Liver (tissue), 7 donors: ENCODE measurements at regions not wholly inside any gene's neighbourhood (a gene's known extent, or its start where the extent isn't known, plus 50 kb on each side); places are given as distances from the start of the nearest gene placed in this dataset.

Source experiments
- DNase-seq: peaks from one replicate; pipeline ENCODE4 v3.0.0-alpha.2; 2017; ENCODE audit warnings: low spot score
- H3K27ac ChIP-seq, 2 donors: one replicate each; pipeline ENCODE4 v1.7.0; 2013; ENCODE audit warnings: inconsistent platforms in 2 of 2, low read length in 2 of 2, control low read depth in 1 of 2, low read depth in 1 of 2, mild to moderate bottlenecking in 1 of 2
- H3K27me3 ChIP-seq, 4 donors: one replicate each; pipeline versions ENCODE4 v1.6.1 to v1.7.0; 2013; ENCODE audit warnings: low read length in 3 of 4, inconsistent platforms in 1 of 4, mild to moderate bottlenecking in 1 of 4, moderate library complexity in 1 of 4; ENCODE audit not compliant: control insufficient read depth in 4 of 4, insufficient read depth in 4 of 4
- H3K36me3 ChIP-seq, 4 donors: one replicate each; pipeline versions ENCODE4 v1.6.1 to v1.7.0; 2013; ENCODE audit warnings: low read length in 3 of 4, mild to moderate bottlenecking in 3 of 4, low read depth in 1 of 4, moderate library complexity in 1 of 4; ENCODE audit not compliant: control insufficient read depth in 4 of 4, insufficient read depth in 3 of 4
- H3K4me1 ChIP-seq, 4 donors: one replicate each; pipeline versions ENCODE4 v1.6.1 to v1.7.0; 2013; ENCODE audit warnings: low read length in 3 of 4, mild to moderate bottlenecking in 3 of 4, moderate library complexity in 1 of 4; ENCODE audit not compliant: control insufficient read depth in 4 of 4, insufficient read depth in 4 of 4
- H3K4me3 ChIP-seq, 3 donors: one replicate each; pipeline versions ENCODE4 v1.6.1 to v1.7.0; 2013; ENCODE audit warnings: low read length in 3 of 3, control low read depth in 1 of 3, low read depth in 1 of 3, mild to moderate bottlenecking in 1 of 3
- H3K9ac ChIP-seq, 2 donors: one replicate each; pipeline ENCODE4 v1.7.0; 2013; ENCODE audit warnings: low read length in 2 of 2, mild to moderate bottlenecking in 2 of 2, moderate library complexity in 2 of 2, control low read depth in 1 of 2, low read depth in 1 of 2
- H3K9me3 ChIP-seq, 4 donors: one replicate each; pipeline versions ENCODE4 v1.6.1 to v1.7.0; 2013; ENCODE audit warnings: low read length in 3 of 4; ENCODE audit not compliant: control insufficient read depth in 4 of 4
- ATF3 ChIP-seq: IDR thresholded peaks from 2 replicates; pipeline ENCODE4 v1.6.1; 2016; ENCODE audit warnings: antibody characterized with exemption
- EGR1 ChIP-seq, 2 donors: IDR thresholded peaks; 2 replicates each; pipeline ENCODE4 v1.6.1; 2016 to 2018; ENCODE audit warnings: antibody characterized with exemption in 2 of 2, low read depth in 2 of 2
- FOXA1 ChIP-seq: IDR thresholded peaks from 2 replicates; pipeline ENCODE4 v1.6.1; 2016; ENCODE audit warnings: antibody characterized with exemption
- FOXA2 ChIP-seq: IDR thresholded peaks from 2 replicates; pipeline ENCODE4 v1.6.1; 2016; ENCODE audit warnings: antibody characterized with exemption
- HNF4G ChIP-seq: IDR thresholded peaks from 2 replicates; pipeline ENCODE4 v1.6.1; 2016; ENCODE audit warnings: antibody characterized with exemption
- JUND ChIP-seq, 2 donors: IDR thresholded peaks; 2 replicates each; pipeline ENCODE4 v1.6.1; 2016; ENCODE audit warnings: antibody characterized with exemption in 2 of 2
- MAX ChIP-seq: IDR thresholded peaks from 2 replicates; pipeline ENCODE4 v1.6.1; 2016; ENCODE audit warnings: antibody characterized with exemption
- NR2F2 ChIP-seq: IDR thresholded peaks from 2 replicates; pipeline ENCODE4 v1.6.1; 2016; ENCODE audit warnings: antibody characterized with exemption
- RAD21 ChIP-seq, 2 donors: IDR thresholded peaks; 2 replicates each; pipeline ENCODE4 v1.6.1; 2016; ENCODE audit warnings: antibody characterized with exemption in 2 of 2, mild to moderate bottlenecking in 2 of 2
- REST ChIP-seq: IDR thresholded peaks from 2 replicates; pipeline ENCODE4 v1.6.1; 2016; ENCODE audit warnings: antibody characterized with exemption, mild to moderate bottlenecking
- RXRA ChIP-seq, 2 donors: IDR thresholded peaks; 2 replicates each; pipeline ENCODE4 v1.6.1; 2017 to 2018; ENCODE audit warnings: antibody characterized with exemption in 2 of 2, mild to moderate bottlenecking in 1 of 2
- SP1 ChIP-seq: IDR thresholded peaks from 2 replicates; pipeline ENCODE4 v1.6.1; 2018; ENCODE audit warnings: antibody characterized with exemption, mild to moderate bottlenecking
- TAF1 ChIP-seq: conservative IDR thresholded peaks from 2 replicates; pipeline ENCODE4 v1.6.1; 2016; ENCODE audit warnings: antibody characterized with exemption, mild to moderate bottlenecking
- ZBTB33 ChIP-seq: IDR thresholded peaks from 2 replicates; pipeline ENCODE4 v1.6.1; 2016; ENCODE audit warnings: antibody characterized with exemption
- WGBS: extraction: QIAGEN DNeasy Blood & Tissue Kit; methylation state at CpG from one replicate; pipeline ENCODE4 v1.1.7; 2013; 5-methylcytosine and 5-hydroxymethylcytosine counted together
- donor health status: healthy.
- donor health status: healthy.
- donor health status: healthy.
- donor health status: healthy.

- no peaks in the 10 kb centered on the region for H3K9me3 ChIP-seq
- no peak overlapping the region for H3K4me3 ChIP-seq
- no peaks in the 10 kb centered on the region for H3K27me3 ChIP-seq
- H3K4me1 ChIP-seq: no peaks in the 10 kb centered on the region
- no peak overlapping the region for H3K9ac ChIP-seq
- no peak for TF ChIP-seq NR2F2
- no peak for TF ChIP-seq FOXA1
- no peak for TF ChIP-seq RAD21 (IDR thresholded peaks at IDR 0.05)
- no peak for TF ChIP-seq TAF1
- no peak for TF ChIP-seq JUND (IDR thresholded peaks at IDR 0.05)
- no peak for TF ChIP-seq HNF4G
- no peak for TF ChIP-seq FOXA2
- H3K36me3 ChIP-seq: no peaks in the 10 kb centered on the region
- 75% methylated on average over 10 of the region's 10 CpGs for WGBS
- no peak overlapping the region for H3K27ac ChIP-seq
- no peak for DNase-seq
These were observed 315.7 kb downstream of the FGF9 start for GRCh38 chr13:21986602-21987001.

GRCh38 chr13:21987793-21988192, 316.9 kb downstream of the FGF9 start:
- Histone ChIP-seq H3K9me3 (no peaks in the 10 kb centered on the region), H3K36me3 (no peaks in the 10 kb centered on the region), H3K4me1 (no peaks in the 10 kb centered on the region), H3K27ac (no peak overlapping the region), H3K9ac (no peak overlapping the region), H3K27me3 (no peaks in the 10 kb centered on the region), H3K4me3 (no peak overlapping the region)
- no peak for DNase-seq
- TF ChIP-seq SP1: no peak
- no peak for TF ChIP-seq RAD21 (IDR thresholded peaks at IDR 0.05)
- TF ChIP-seq EGR1 (IDR thresholded peaks at IDR 0.05; ENCODE audit: low read depth in 2 of 2): no peak
- TF ChIP-seq FOXA2: no peak
- no peak for TF ChIP-seq RXRA (IDR thresholded peaks at IDR 0.05)
- TF ChIP-seq REST: no peak
- TF ChIP-seq NR2F2: no peak
- no peak for TF ChIP-seq ZBTB33
- TF ChIP-seq JUND (IDR thresholded peaks at IDR 0.05): no peak
- TF ChIP-seq MAX: no peak
- TF ChIP-seq HNF4G: no peak
- 69% methylated on average over 7 of the region's 7 CpGs for WGBS

GRCh38 chr13:21988624-21989023, 317.8 kb downstream of the FGF9 start:
- Histone ChIP-seq H3K4me1 (no peaks in the 10 kb centered on the region), H3K4me3 (no peak overlapping the region), H3K36me3 (no peaks in the 10 kb centered on the region), H3K27me3 (no peaks in the 10 kb centered on the region), H3K27ac (no peak overlapping the region), H3K9ac (no peak overlapping the region), H3K9me3 (no peaks in the 10 kb centered on the region)
- no peak for DNase-seq
- WGBS: 90% methylated on average over 7 of the region's 7 CpGs
- TF ChIP-seq FOXA1 (no peak), ATF3 (no peak), FOXA2 (no peak)
